ENCODE measurements at regions not wholly inside any gene's neighbourhood (a gene's known extent, or its start where the extent isn't known, plus 50 kb on each side); places are given as distances from the start of the nearest gene placed in this dataset.

DNA sequence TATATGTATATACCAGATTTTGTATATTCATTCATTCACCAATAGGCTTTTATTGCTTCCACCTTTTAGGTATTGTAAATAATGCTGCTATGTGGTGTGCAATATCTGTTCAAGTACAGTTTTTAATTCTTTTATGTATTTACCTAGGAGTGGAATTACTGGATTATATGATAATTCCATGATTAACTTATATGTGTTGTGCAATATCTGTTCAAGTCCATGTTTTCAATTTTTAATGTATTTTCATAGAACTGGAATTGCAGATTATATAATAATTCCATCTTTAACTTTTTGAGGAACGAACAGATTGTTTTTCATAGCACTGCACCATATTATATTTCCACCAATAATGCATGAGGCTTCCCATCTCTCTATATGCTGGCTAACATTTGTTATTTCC lies 50.6 kb upstream of the L3MBTL4 start:
- no peak overlapping the region for H3K18ac ChIP-seq (ENCODE audit: extremely low read depth, low read length)
- CTCF ChIA-PET (ENCODE audit: partially characterized antibody) = no interaction called here
- TF ChIP-seq SUZ12 (IDR thresholded peaks at IDR 0.05; ENCODE audit: low read length) (no peak), BRCA1 (IDR thresholded peaks at IDR 0.05; ENCODE audit: low read depth, low read length) (no peak), CHD1 (IDR thresholded peaks at IDR 0.05; ENCODE audit: low read depth, low read length) (no peak), POLR2A (IDR thresholded peaks at IDR 0.05; ENCODE audit: control extremely low read depth in 1 of 2, low read depth in 2 of 2, low read length in 2 of 2) (no peak), CTCF (IDR thresholded peaks at IDR 0.05; ENCODE audit: control extremely low read depth in 1 of 3, insufficient read depth in 1 of 3, low read depth in 1 of 3, low read length in 3 of 3) (no peak), KDM5A (IDR thresholded peaks at IDR 0.05; ENCODE audit: low read length) (no peak)
- H3K14ac ChIP-seq (ENCODE audit: insufficient read length) = no peak overlapping the region
- H3K9me3 ChIP-seq (ENCODE audit: insufficient read depth in 2 of 2, low read depth in 1 of 2, low read length in 1 of 2) = no peaks in the 10 kb centered on the region
- H2BK15ac ChIP-seq (ENCODE audit: low read length) = no peak overlapping the region
- no peak overlapping the region for H3K4me3 ChIP-seq (ENCODE audit: extremely low read depth in 1 of 4, insufficient read depth in 2 of 4, low read depth in 3 of 4, low read length in 4 of 4)
- H3K79me1 ChIP-seq (ENCODE audit: low read depth, low read length) = no peaks in the 10 kb centered on the region
- H2BK5ac ChIP-seq (ENCODE audit: low read depth, low read length) = no peak overlapping the region
- H3K4me1 ChIP-seq (replicated peaks in 1 of 4; ENCODE audit: control insufficient read depth in 3 of 4, insufficient read depth in 4 of 4, low read length in 3 of 4) = no peaks in the 10 kb centered on the region
- no peaks in the 10 kb centered on the region for H3K36me3 ChIP-seq (ENCODE audit: control insufficient read depth in 2 of 4, insufficient read depth in 4 of 4, low read length in 3 of 4)
- H3K56ac ChIP-seq (replicated peaks; ENCODE audit: insufficient read length, low read depth, low read length) = no peak overlapping the region
- no peak for FAIRE-seq
- no peak overlapping the region for H2BK12ac ChIP-seq (ENCODE audit: low read depth, low read length)
- H2BK20ac ChIP-seq (ENCODE audit: low read length) = no peak overlapping the region
- H4K91ac ChIP-seq (replicated peaks; ENCODE audit: insufficient read length, low read length) = no peak overlapping the region
- WGBS, 2 experiments (ENCODE audit: extremely low coverage in 1 of 2, insufficient coverage in 1 of 2, insufficient read length in 1 of 2, insufficient replicate concordance in 2 of 2, low coverage in 1 of 2, low lambda C conversion rate in 2 of 2, missing lambda C conversion rate in 1 of 2) = 96% methylated on average over 1 of the region's 1 CpG; no CpG with 5 or more reads in 1 of the 2 experiments
- H3K23me2 ChIP-seq (ENCODE audit: low read depth, low read length) = no peaks in the 10 kb centered on the region
- H3K4ac ChIP-seq (replicated peaks; ENCODE audit: insufficient read length, low read depth, low read length) = no peak overlapping the region
- H2BK120ac ChIP-seq (replicated peaks; ENCODE audit: low read depth, low read length) = no peak overlapping the region
- no peaks in the 10 kb centered on the region for H4K20me1 ChIP-seq (replicated peaks in 1 of 2; ENCODE audit: control insufficient read depth in 1 of 2, insufficient read depth in 2 of 2, low read length in 2 of 2)
- no peaks in the 10 kb centered on the region for H3K79me2 ChIP-seq (ENCODE audit: control insufficient read depth in 1 of 2, insufficient read depth in 2 of 2, low read length in 2 of 2)
- no peak overlapping the region for H2AFZ ChIP-seq (ENCODE audit: low read length)
- no peak overlapping the region for H3K4me2 ChIP-seq (ENCODE audit: insufficient read depth in 1 of 2, low read depth in 2 of 2, low read length in 2 of 2)
- H3K9ac ChIP-seq (replicated peaks in 1 of 4; ENCODE audit: extremely low read depth in 1 of 4, low read depth in 3 of 4, low read length in 3 of 4) = no peak overlapping the region
- H4K5ac ChIP-seq (ENCODE audit: insufficient read length, low read depth, low read length) = no peak overlapping the region
- no peak overlapping the region for H3K23ac ChIP-seq (ENCODE audit: insufficient read length)
- H4K8ac ChIP-seq (ENCODE audit: extremely low read depth, insufficient read depth, low read length) = no peak overlapping the region
- no peak overlapping the region for H3K27ac ChIP-seq (ENCODE audit: low read depth, low read length)
- H3K27me3 ChIP-seq (replicated peaks in 1 of 4; ENCODE audit: control insufficient read depth in 3 of 4, extremely low read depth in 1 of 4, insufficient read depth in 3 of 4, low read length in 3 of 4) = no peaks in the 10 kb centered on the region
- POLR2A ChIA-PET (ENCODE audit: partially characterized antibody) = no interaction called here
- no peak overlapping the region for H2AK5ac ChIP-seq (ENCODE audit: low read depth, low read length)
- DNase-seq (ENCODE audit: low read depth in 1 of 2, low spot score in 2 of 2) = no peak
